Progenitor cell of endocrine pancreas (in vitro differentiated cells): ENCODE measurements at regions not wholly inside any gene's neighbourhood (a gene's known extent, or its start where the extent isn't known, plus 50 kb on each side); places are given as distances from the start of the nearest gene placed in this dataset.
A peak's percentile ranks its signal among the peaks of the same experiment; 100 is the strongest.

Source experiments
- DNase-seq: peaks from one replicate; pipeline ENCODE4 v3.0.0; 2021; ENCODE audit warnings: low spot score; ENCODE audit not compliant: unreplicated experiment
- H3K27ac Mint-ChIP-seq: 2 replicates; pipeline ENCODE4 v1.8.0; 2021; ENCODE audit warnings: mild to moderate bottlenecking, moderate library complexity, mixed read lengths
- H3K27me3 Mint-ChIP-seq: 2 replicates; pipeline ENCODE4 v1.8.0; 2021; ENCODE audit warnings: mixed read lengths
- H3K36me3 Mint-ChIP-seq: 2 replicates; pipeline ENCODE4 v1.8.0; 2022; ENCODE audit warnings: mixed read lengths; ENCODE audit not compliant: insufficient read depth
- H3K4me1 Mint-ChIP-seq: 2 replicates; pipeline ENCODE4 v1.8.0; 2021; ENCODE audit warnings: low read depth, mixed read lengths
- H3K4me3 Mint-ChIP-seq: 2 replicates; pipeline ENCODE4 v1.8.0; 2021; ENCODE audit warnings: low read depth, mild to moderate bottlenecking, moderate library complexity, mixed read lengths
- H3K9me3 Mint-ChIP-seq: 2 replicates; pipeline ENCODE4 v1.8.0; 2021; ENCODE audit warnings: low read depth, mixed read lengths
- CTCF ChIP-seq: fragments of 200-600 bp; sonication (generic); IDR thresholded peaks from one replicate; pipeline ENCODE4 v1.5.0; 2021; ENCODE audit warnings: antibody characterized with exemption, mild to moderate bottlenecking; ENCODE audit not compliant: unreplicated experiment

GRCh38 chr4:133046156-133046555 is 102.9 kb upstream of the PCDH10 start:
- Mint-ChIP-seq H3K27me3 (no peaks in the 10 kb centered on the region), H3K27ac (no peak overlapping the region), H3K4me3 (no peak overlapping the region), H3K36me3 (no peaks in the 10 kb centered on the region), H3K9me3 (peaks cover 9% of the 10 kb centered on the region), H3K4me1 (no peaks in the 10 kb centered on the region)
- no peak for TF ChIP-seq CTCF
- DNase-seq = no peak

- H3K4me1 Mint-ChIP-seq = no peaks in the 10 kb centered on the region
- H3K27me3 Mint-ChIP-seq = no peaks in the 10 kb centered on the region
- TF ChIP-seq CTCF = no peak
- DNase-seq = no peak
- no peaks in the 10 kb centered on the region for H3K36me3 Mint-ChIP-seq
- no peaks in the 10 kb centered on the region for H3K9me3 Mint-ChIP-seq
- peak overlapping the region; percentile 19 for H3K27ac Mint-ChIP-seq
- no peak overlapping the region for H3K4me3 Mint-ChIP-seq
These were observed 90.4 kb upstream of the PCDH10 start for GRCh38 chr4:133058701-133059100.

GRCh38 chr4:133059117-133059516 is 90.0 kb upstream of the PCDH10 start:
- H3K4me3 Mint-ChIP-seq = no peak overlapping the region
- no peaks in the 10 kb centered on the region for H3K9me3 Mint-ChIP-seq
- H3K27ac Mint-ChIP-seq = no peak overlapping the region
- H3K36me3 Mint-ChIP-seq = no peaks in the 10 kb centered on the region
- no peak for TF ChIP-seq CTCF
- H3K27me3 Mint-ChIP-seq = no peaks in the 10 kb centered on the region
- no peaks in the 10 kb centered on the region for H3K4me1 Mint-ChIP-seq
- no peak for DNase-seq

- DNase-seq = no peak
- H3K4me3 Mint-ChIP-seq = no peak overlapping the region
- H3K36me3 Mint-ChIP-seq = no peaks in the 10 kb centered on the region
- H3K9me3 Mint-ChIP-seq = peaks cover 8% of the 10 kb centered on the region
- H3K27ac Mint-ChIP-seq = no peak overlapping the region
- no peak for TF ChIP-seq CTCF
- H3K4me1 Mint-ChIP-seq = no peaks in the 10 kb centered on the region
- no peaks in the 10 kb centered on the region for H3K27me3 Mint-ChIP-seq
These were observed 86.2 kb upstream of the PCDH10 start for GRCh38 chr4:133062851-133063250.

- Mint-ChIP-seq H3K27ac (no peak overlapping the region), H3K9me3 (peaks cover 22% of the 10 kb centered on the region), H3K27me3 (no peaks in the 10 kb centered on the region), H3K4me1 (no peaks in the 10 kb centered on the region), H3K4me3 (no peak overlapping the region), H3K36me3 (no peaks in the 10 kb centered on the region)
- TF ChIP-seq CTCF = no peak
- DNase-seq = no peak
These were observed 81.0 kb upstream of the PCDH10 start for GRCh38 chr4:133068083-133068482.

GRCh38 chr4:133081246-133081645 is 67.8 kb upstream of the PCDH10 start:
- H3K4me1 Mint-ChIP-seq = no peaks in the 10 kb centered on the region
- no peak for DNase-seq
- H3K36me3 Mint-ChIP-seq = peaks cover 4% of the 10 kb centered on the region
- H3K27me3 Mint-ChIP-seq = no peaks in the 10 kb centered on the region
- peak overlapping the region; percentile 45 for H3K27ac Mint-ChIP-seq
- peaks cover 9% of the 10 kb centered on the region for H3K9me3 Mint-ChIP-seq
- TF ChIP-seq CTCF = peak; percentile 7
- H3K4me3 Mint-ChIP-seq = no peak overlapping the region
